ENCODE measurements at regions not wholly inside any gene's neighbourhood (a gene's known extent, or its start where the extent isn't known, plus 50 kb on each side); places are given as distances from the start of the nearest gene placed in this dataset.

- no peak for DNase-seq (ENCODE audit: low spot score in 2 of 2)
- 32 to 39% methylated on average over 2 of the region's 2 CpGs for WGBS, 2 donors
- H3K4me3 ChIP-seq (ENCODE audit: low read depth, poor library complexity, severe bottlenecking), result no peak overlapping the region
- TF ChIP-seq CTCF (IDR thresholded peaks at IDR 0.05) (no peak), POLR2A (IDR thresholded peaks at IDR 0.05) (no peak)
- intact Hi-C loops (cut with DNase I; ENCODE audit: low total_unique reads), result no loop called here
Measured at GRCh38 chr7:126378642-126379041, 874.1 kb downstream of the GRM8 start.

GRCh38 chr7:126370038-126370668, 882.6 kb downstream of the GRM8 start:
- intact Hi-C loops (cut with DNase I; ENCODE audit: low total_unique reads), result no loop called here
- H3K4me3 ChIP-seq (ENCODE audit: low read depth, poor library complexity, severe bottlenecking), result no peak overlapping the region
- 83 to 92% methylated on average over 1 of the region's 1 CpG for WGBS, 2 donors
- no peak for DNase-seq (ENCODE audit: low spot score in 2 of 2)
- no peak for TF ChIP-seq CTCF (IDR thresholded peaks at IDR 0.05)
- TF ChIP-seq POLR2A (IDR thresholded peaks at IDR 0.05), result no peak

- no peak overlapping the region for H3K4me3 ChIP-seq (ENCODE audit: low read depth, poor library complexity, severe bottlenecking)
- DNase-seq (ENCODE audit: low spot score in 2 of 2), result no peak
- intact Hi-C loops (cut with DNase I; ENCODE audit: low total_unique reads), result no loop called here
- WGBS, 2 donors, result 52 to 62% methylated on average over 1 of the region's 1 CpG
- TF ChIP-seq CTCF (IDR thresholded peaks at IDR 0.05), result no peak
- no peak for TF ChIP-seq POLR2A (IDR thresholded peaks at IDR 0.05)
Measured at GRCh38 chr7:126362746-126363145, 890.0 kb downstream of the GRM8 start.

GRCh38 chr7:126361183-126361582, 891.6 kb downstream of the GRM8 start:
- 53 to 56% methylated on average over 3 of the region's 3 CpGs for WGBS, 2 donors
- DNase-seq (ENCODE audit: low spot score in 2 of 2), result no peak
- TF ChIP-seq POLR2A (IDR thresholded peaks at IDR 0.05) (no peak), CTCF (IDR thresholded peaks at IDR 0.05) (no peak)
- intact Hi-C loops (cut with DNase I; ENCODE audit: low total_unique reads), result no loop called here
- H3K4me3 ChIP-seq (ENCODE audit: low read depth, poor library complexity, severe bottlenecking), result no peak overlapping the region

- 58% methylated on average over 4 of the region's 4 CpGs for WGBS, 2 donors
- no peak overlapping the region for H3K4me3 ChIP-seq (ENCODE audit: low read depth, poor library complexity, severe bottlenecking)
- TF ChIP-seq POLR2A (IDR thresholded peaks at IDR 0.05) (no peak), CTCF (IDR thresholded peaks at IDR 0.05) (no peak)
- DNase-seq (ENCODE audit: low spot score in 2 of 2), result no peak
- intact Hi-C loops (cut with DNase I; ENCODE audit: low total_unique reads), result no loop called here
Measured at GRCh38 chr7:126339813-126340212, 912.9 kb downstream of the GRM8 start.

GRCh38 chr7:126305671-126306070, 947.1 kb downstream of the GRM8 start:
- intact Hi-C loops (cut with DNase I; ENCODE audit: low total_unique reads), result no loop called here
- no peak for DNase-seq (ENCODE audit: low spot score in 2 of 2)
- no peak for TF ChIP-seq POLR2A (IDR thresholded peaks at IDR 0.05)
- TF ChIP-seq CTCF (IDR thresholded peaks at IDR 0.05), result no peak
- no peak overlapping the region for H3K4me3 ChIP-seq (ENCODE audit: low read depth, poor library complexity, severe bottlenecking)
- WGBS, 2 donors, result 53 to 54% methylated on average over 1 of the region's 1 CpG
